GM21717 (cell line): ENCODE measurements at regions not wholly inside any gene's neighbourhood (a gene's known extent, or its start where the extent isn't known, plus 50 kb on each side); places are given as distances from the start of the nearest gene placed in this dataset.
"Not testable (repeated sequence)": the region's sequence is repeated elsewhere in the genome, so short reads cannot be mapped to it uniquely, and the experiment has no call there.

Experiments
- ATAC-seq: cut with Tn5 transposase; IDR thresholded peaks from one replicate; pipeline ENCODE4 v1.9.1; 2021; ENCODE audit warnings: mild to moderate bottlenecking, moderate library complexity; ENCODE audit not compliant: unreplicated experiment

GRCh38 chr7:49644396-49645166 lies 128.9 kb upstream of the VWC2 start:
- no peak for ATAC-seq

- no peak for ATAC-seq
Measured at GRCh38 chr7:49645296-49645695, 128.1 kb upstream of the VWC2 start.

GRCh38 chr7:49660170-49660783 lies 113.2 kb upstream of the VWC2 start:
- ATAC-seq, result no peak

- ATAC-seq, result no peak
Measured at GRCh38 chr7:49660976-49661375, 112.5 kb upstream of the VWC2 start.

GRCh38 chr7:49665963-49666362 lies 107.5 kb upstream of the VWC2 start:
- not testable (repeated sequence) for ATAC-seq

GRCh38 chr7:49666764-49667163 lies 106.7 kb upstream of the VWC2 start:
- no peak for ATAC-seq

- no peak for ATAC-seq
Measured at GRCh38 chr7:49669285-49669684, 104.2 kb upstream of the VWC2 start.

- ATAC-seq, result no peak
Measured at GRCh38 chr7:49669692-49670260, 103.7 kb upstream of the VWC2 start.

GRCh38 chr7:49670991-49671390 lies 102.4 kb upstream of the VWC2 start:
- ATAC-seq, result no peak

GRCh38 chr7:49692516-49692915 lies 80.9 kb upstream of the VWC2 start:
- ATAC-seq, result no peak

- ATAC-seq, result no peak
Measured at GRCh38 chr7:49695971-49696370, 77.5 kb upstream of the VWC2 start.

GRCh38 chr7:49700841-49701240 lies 72.6 kb upstream of the VWC2 start:
- no peak for ATAC-seq

- ATAC-seq, result no peak
Measured at GRCh38 chr7:49702099-49702498, 71.3 kb upstream of the VWC2 start.

- ATAC-seq, result no peak
Measured at GRCh38 chr7:49703337-49703736, 70.1 kb upstream of the VWC2 start.

GRCh38 chr7:49703881-49704280 lies 69.6 kb upstream of the VWC2 start:
- ATAC-seq, result no peak

- no peak for ATAC-seq
Measured at GRCh38 chr7:49706106-49706505, 67.3 kb upstream of the VWC2 start.

GRCh38 chr7:49707891-49708290 lies 65.5 kb upstream of the VWC2 start:
- ATAC-seq, result no peak

- no peak for ATAC-seq
Measured at GRCh38 chr7:49708590-49708989, 64.8 kb upstream of the VWC2 start.

GRCh38 chr7:49711072-49711723 lies 62.2 kb upstream of the VWC2 start:
- ATAC-seq, result not testable (repeated sequence)

GRCh38 chr7:49714182-49714581 lies 59.3 kb upstream of the VWC2 start:
- no peak for ATAC-seq

- no peak for ATAC-seq
Measured at GRCh38 chr7:49715486-49715885, 58.0 kb upstream of the VWC2 start.

GRCh38 chr7:49717547-49717946 lies 55.9 kb upstream of the VWC2 start:
- ATAC-seq, result no peak
